SU-DHL-6 (cell line): ENCODE measurements at regions not wholly inside any gene's neighbourhood (a gene's known extent, or its start where the extent isn't known, plus 50 kb on each side); places are given as distances from the start of the nearest gene placed in this dataset.
"Not testable (repeated sequence)": the region's sequence is repeated elsewhere in the genome, so short reads cannot be mapped to it uniquely, and the experiment has no call there.

ENCODE experiments used
- H2AFZ ChIP-seq: fragments of 200-600 bp; sonication (generic); 2 replicates; pipeline ENCODE4 v1.6.1; 2014; ENCODE audit warnings: low read depth, mild to moderate bottlenecking, moderate library complexity, mixed read lengths, antibody characterized with exemption, low read length; ENCODE audit not compliant: severe bottlenecking
- H3F3A ChIP-seq: fragments of 200-600 bp; shearing (Covaris generic); 2 replicates; pipeline ENCODE4 v1.6.0; 2016; ENCODE audit warnings: antibody characterized with exemption, mild to moderate bottlenecking; ENCODE audit not compliant: insufficient read depth
- H3K27ac ChIP-seq: fragments of 200-600 bp; sonication (generic); 2 replicates; pipeline ENCODE4 v1.5.1; 2016; ENCODE audit warnings: low read depth, mild to moderate bottlenecking, low read length, moderate library complexity, mixed read lengths
- H3K27me3 ChIP-seq: fragments of 200-600 bp; sonication (generic), shearing (Covaris generic); 2 replicates; pipeline ENCODE4 v1.6.0; 2014; ENCODE audit warnings: mild to moderate bottlenecking, low read length
- H3K36me3 ChIP-seq: fragments of 200-600 bp; sonication (generic); 2 replicates; pipeline ENCODE4 v1.6.1; 2014; ENCODE audit warnings: mild to moderate bottlenecking, low read length, mixed read lengths
- H3K4me2 ChIP-seq: fragments of 300-600, 200-600 bp; shearing (Covaris generic), sonication (generic); 2 replicates; pipeline ENCODE4 v1.6.0; 2014; ENCODE audit warnings: low read length, low read depth, mild to moderate bottlenecking; ENCODE audit not compliant: poor library complexity, severe bottlenecking
- H3K4me3 ChIP-seq: fragments of 200-600 bp; sonication (generic); 2 replicates; pipeline ENCODE4 v1.5.1; 2014; ENCODE audit warnings: antibody characterized with exemption, low read length, mild to moderate bottlenecking, mixed read lengths; ENCODE audit not compliant: insufficient read depth, poor library complexity, severe bottlenecking
- H3K79me2 ChIP-seq: fragments of 200-600 bp; sonication (generic); 2 replicates; pipeline ENCODE4 v1.6.1; 2014; ENCODE audit warnings: mild to moderate bottlenecking, low read length, moderate library complexity; ENCODE audit not compliant: insufficient read depth
- H3K9ac ChIP-seq: fragments of 200-600 bp; sonication (generic); 2 replicates; pipeline ENCODE4 v1.7.0; 2014; ENCODE audit warnings: mild to moderate bottlenecking, low read length
- H3K9me2 ChIP-seq: fragments of 200-600 bp; sonication (generic); replicated peaks from 2 replicates; pipeline ENCODE4 v1.6.1; 2014; ENCODE audit warnings: low read length; ENCODE audit not compliant: insufficient read depth
- H3K9me3 ChIP-seq: fragments of 200-600 bp; sonication (generic); 2 replicates; pipeline ENCODE4 v1.6.1; 2014; ENCODE audit warnings: low read length, mixed read lengths; ENCODE audit not compliant: insufficient read depth
- H4K20me1 ChIP-seq: fragments of 200-600 bp; sonication (generic); 2 replicates; pipeline ENCODE4 v1.6.1; 2014; ENCODE audit warnings: low read depth, mild to moderate bottlenecking, antibody characterized with exemption, low read length, moderate library complexity, mixed read lengths
- CTCF ChIP-seq: fragments of 200-600 bp; sonication (generic); IDR thresholded peaks from one replicate; pipeline ENCODE4 v1.5.1; 2017; ENCODE audit warnings: antibody characterized with exemption, mild to moderate bottlenecking, low read length, moderate library complexity; ENCODE audit not compliant: insufficient read depth, poor library complexity, severe bottlenecking
- EZH2phosphoT487 ChIP-seq: fragments of 200-600 bp; sonication (generic), shearing (Covaris generic); conservative IDR thresholded peaks from 2 replicates; pipeline ENCODE4 v1.6.1; 2018; ENCODE audit warnings: mild to moderate bottlenecking, antibody characterized with exemption, low read length, moderate library complexity, mixed read lengths

GRCh38 chr5:106985174-106985573 lies 685.6 kb downstream of the EFNA5 start:
- Histone ChIP-seq H3K79me2 (no peaks in the 10 kb centered on the region), H3K27ac (no peak overlapping the region), H3K4me2 (no peak overlapping the region), H3F3A (no peaks in the 10 kb centered on the region), H3K9me2 (no peaks in the 10 kb centered on the region), H4K20me1 (no peaks in the 10 kb centered on the region), H2AFZ (no peak overlapping the region), H3K36me3 (no peaks in the 10 kb centered on the region), H3K27me3 (no peaks in the 10 kb centered on the region), H3K4me3 (no peak overlapping the region), H3K9me3 (no peaks in the 10 kb centered on the region), H3K9ac (no peak overlapping the region)
- TF ChIP-seq CTCF (no peak), EZH2phosphoT487 (no peak)

GRCh38 chr5:106979178-106979577 lies 691.6 kb downstream of the EFNA5 start:
- H3K27ac ChIP-seq, H3K4me3 ChIP-seq, H3K9me2 ChIP-seq, H3K9me3 ChIP-seq, H2AFZ ChIP-seq, H3K36me3 ChIP-seq, H3K4me2 ChIP-seq, H3K9ac ChIP-seq, H3K79me2 ChIP-seq, H3F3A ChIP-seq, H4K20me1 ChIP-seq, H3K27me3 ChIP-seq: not testable (repeated sequence)

- H3K4me3 ChIP-seq, H4K20me1 ChIP-seq, H3K27ac ChIP-seq, H3K36me3 ChIP-seq, H3K9me3 ChIP-seq, H3K79me2 ChIP-seq, H3K27me3 ChIP-seq, H3K9me2 ChIP-seq, H3K9ac ChIP-seq, H3F3A ChIP-seq, H2AFZ ChIP-seq, H3K4me2 ChIP-seq: not testable (repeated sequence)
Observed at GRCh38 chr5:106978582-106979165, 692.1 kb downstream of the EFNA5 start.

- no peak overlapping the region for H3K27ac ChIP-seq
- H3K4me3 ChIP-seq, result no peak overlapping the region
- H3K36me3 ChIP-seq, result no peaks in the 10 kb centered on the region
- H2AFZ ChIP-seq, result no peak overlapping the region
- no peak overlapping the region for H3K9ac ChIP-seq
- H3K79me2 ChIP-seq, result no peaks in the 10 kb centered on the region
- H3K4me2 ChIP-seq, result no peak overlapping the region
- H3F3A ChIP-seq, result no peaks in the 10 kb centered on the region
- H3K27me3 ChIP-seq, result no peaks in the 10 kb centered on the region
- TF ChIP-seq EZH2phosphoT487 (no peak), CTCF (no peak)
- no peaks in the 10 kb centered on the region for H3K9me3 ChIP-seq
- H3K9me2 ChIP-seq, result no peaks in the 10 kb centered on the region
- no peaks in the 10 kb centered on the region for H4K20me1 ChIP-seq
Observed at GRCh38 chr5:106976363-106976762, 694.4 kb downstream of the EFNA5 start.
